Naive thymus-derived CD4-positive, alpha-beta T cell (primary cell): ENCODE measurements at regions not wholly inside any gene's neighbourhood (a gene's known extent, or its start where the extent isn't known, plus 50 kb on each side); places are given as distances from the start of the nearest gene placed in this dataset.

Source experiments
- ATAC-seq: fragments of 150-1000 bp; cut with Tn5 transposase; 2 replicates; pipeline ENCODE4 v1.10.0; 2021; ENCODE audit warnings: mild to moderate bottlenecking, moderate library complexity
- CTCF ChIA-PET: fragments of 350-600 bp; sonication (Branson Sonifier 250); formaldehyde crosslinking; loops from one replicate; lab custom pipeline; 2021; ENCODE audit warnings: antibody characterized with exemption; lab: Charles Lee
- POLR2A ChIA-PET: fragments of 350-600 bp; sonication (Branson Sonifier 250); formaldehyde crosslinking; loops from one replicate; lab custom pipeline; 2021; ENCODE audit warnings: antibody characterized with exemption, inconsistent platforms; lab: Charles Lee
- DNase-seq, 9 donors: peaks; one replicate each; pipeline versions ENCODE4 v3.0.0 to v3.0.0-alpha.2; 2020 to 2022; ENCODE audit warnings: mixed read lengths in 1 of 9
- H3K27ac ChIP-seq: one replicate; pipeline ENCODE4 v1.7.0; 2013; ENCODE audit warnings: mild to moderate bottlenecking, low read depth, low read length, moderate library complexity
- H3K27me3 ChIP-seq, 2 donors: one replicate each; pipeline ENCODE4 v1.7.0; 2013; ENCODE audit warnings: low read length in 2 of 2, mild to moderate bottlenecking in 2 of 2, moderate library complexity in 2 of 2; ENCODE audit not compliant: control insufficient read depth in 2 of 2, insufficient read depth in 2 of 2
- H3K36me3 ChIP-seq, 3 experiments: 1 replicate in 2 of 3; 2 replicates in 1 of 3; pipeline ENCODE4 v1.7.0; 2013; ENCODE audit warnings: low read length in 3 of 3, mild to moderate bottlenecking in 3 of 3, moderate library complexity in 1 of 3; ENCODE audit not compliant: insufficient read depth in 3 of 3, control insufficient read depth in 2 of 3
- H3K4me1 ChIP-seq, 2 donors: one replicate each; pipeline ENCODE4 v1.7.0; 2013; ENCODE audit warnings: low read length in 2 of 2, mild to moderate bottlenecking in 2 of 2, moderate library complexity in 1 of 2; ENCODE audit not compliant: control insufficient read depth in 2 of 2, insufficient read depth in 2 of 2
- H3K4me3 ChIP-seq: 2 replicates; pipeline ENCODE4 v1.7.0; 2013; ENCODE audit warnings: mild to moderate bottlenecking, low read length
- H3K9me3 ChIP-seq, 3 experiments: 1 replicate in 2 of 3; 2 replicates in 1 of 3; pipeline ENCODE4 v1.7.0; 2013; ENCODE audit warnings: low read length in 3 of 3; ENCODE audit not compliant: control insufficient read depth in 2 of 3
- H3K27ac Mint-ChIP-seq, 9 donors: one replicate each; pipeline ENCODE4 v1.8.0; 2020 to 2022; ENCODE audit warnings: mixed read lengths in 9 of 9, mild to moderate bottlenecking in 8 of 9, moderate library complexity in 5 of 9, inconsistent platforms in 2 of 9
- H3K27me3 Mint-ChIP-seq, 5 donors: one replicate each; pipeline ENCODE4 v1.8.0; 2021 to 2022; ENCODE audit warnings: mixed read lengths in 5 of 5, mild to moderate bottlenecking in 1 of 5
- H3K36me3 Mint-ChIP-seq, 5 donors: one replicate each; pipeline ENCODE4 v1.8.0; 2020 to 2022; ENCODE audit warnings: mixed read lengths in 5 of 5, mild to moderate bottlenecking in 3 of 5, inconsistent platforms in 1 of 5
- H3K4me1 Mint-ChIP-seq, 7 donors: one replicate each; pipeline ENCODE4 v1.8.0; 2020 to 2022; ENCODE audit warnings: mixed read lengths in 7 of 7, mild to moderate bottlenecking in 3 of 7, inconsistent platforms in 1 of 7
- H3K4me3 Mint-ChIP-seq, 10 donors: one replicate each; pipeline ENCODE4 v1.8.0; 2020 to 2022; ENCODE audit warnings: mild to moderate bottlenecking in 10 of 10, mixed read lengths in 10 of 10, moderate library complexity in 6 of 10, inconsistent platforms in 2 of 10
- H3K9me3 Mint-ChIP-seq, 11 donors: one replicate each; pipeline ENCODE4 v1.8.0; 2020 to 2022; ENCODE audit warnings: mixed read lengths in 11 of 11, mild to moderate bottlenecking in 4 of 11, inconsistent platforms in 1 of 11, moderate library complexity in 1 of 11
- intact Hi-C, 2 donors: fragments of 100-400 bp; cut with micrococcal nuclease; formaldehyde crosslinking; loops; one replicate each; pipeline ENCODE4 v1.15.1; 2023

DNA sequence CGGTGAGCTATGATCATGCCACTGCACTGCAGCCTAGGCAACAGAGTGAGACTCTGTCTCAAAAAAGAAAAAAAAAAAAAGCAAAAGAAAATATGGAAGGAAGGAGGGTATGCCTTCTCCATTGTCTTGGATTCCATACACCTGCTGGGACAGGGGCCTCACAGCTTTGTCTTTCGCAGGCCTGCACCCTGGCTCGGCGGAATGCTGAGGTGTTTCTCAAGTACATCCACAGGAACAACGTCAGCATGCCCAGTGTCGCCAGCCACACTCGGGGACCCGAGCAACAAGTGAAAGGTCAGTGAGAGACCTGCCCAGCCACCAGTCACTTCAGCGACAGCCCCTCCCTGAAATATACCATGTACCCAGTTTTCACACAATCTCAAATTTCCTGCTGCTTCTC is 288.5 kb upstream of the UMPS start:
- Mint-ChIP-seq H3K27me3 (peaks cover 4 to 15% (median 9%) of the 10 kb centered on the region in 5 donors), H3K9me3 (peaks cover 0 to 2% (median 0%) of the 10 kb centered on the region in 11 donors), H3K36me3 (no peaks in the 10 kb centered on the region), H3K4me1 (no peaks in the 10 kb centered on the region), H3K27ac (no peak overlapping the region), H3K4me3 (no peak overlapping the region)
- ChIA-PET POLR2A (no interaction called here), CTCF (no interaction called here)
- no peaks in the 10 kb centered on the region for H3K36me3 ChIP-seq
- H3K4me3 ChIP-seq, result no peak overlapping the region
- H3K4me1 ChIP-seq, result no peaks in the 10 kb centered on the region
- ATAC-seq (no peak), DNase-seq (no peak)
- no peak overlapping the region for H3K27ac ChIP-seq
- H3K9me3 ChIP-seq, result no peaks in the 10 kb centered on the region
- no peaks in the 10 kb centered on the region for H3K27me3 ChIP-seq
- intact Hi-C loops, result no loop called here

DNA sequence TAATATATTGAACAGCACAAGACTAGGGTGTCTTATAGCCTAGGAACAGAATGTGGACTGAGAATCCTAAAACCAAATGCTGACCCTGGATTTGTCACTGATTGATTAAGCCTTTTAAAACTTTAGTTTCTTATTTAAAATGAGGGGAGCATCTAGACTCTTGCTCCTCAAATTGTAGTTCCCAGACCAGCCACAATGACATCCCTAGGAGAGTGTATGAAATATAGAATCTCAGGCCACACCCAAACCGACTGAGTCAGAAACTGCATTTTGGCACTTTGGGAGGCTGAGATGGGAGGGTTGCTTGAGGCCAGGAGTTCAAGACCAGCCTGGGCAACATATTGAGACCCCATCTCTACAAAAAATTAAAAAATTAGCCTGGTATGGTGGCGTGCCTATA is 287.8 kb upstream of the UMPS start:
- H3K9me3 Mint-ChIP-seq, result peaks cover 0 to 2% (median 0%) of the 10 kb centered on the region in 11 donors
- H3K27me3 Mint-ChIP-seq, result peaks cover 4 to 16% (median 9%) of the 10 kb centered on the region in 5 donors
- H3K36me3 ChIP-seq, result no peaks in the 10 kb centered on the region
- ATAC-seq (no peak), DNase-seq (no peak)
- no peak overlapping the region for H3K4me3 Mint-ChIP-seq
- intact Hi-C loops, result no loop called here
- no peak overlapping the region for H3K4me3 ChIP-seq
- no peaks in the 10 kb centered on the region for H3K9me3 ChIP-seq
- CTCF ChIA-PET, result no interaction called here
- no peak overlapping the region for H3K27ac ChIP-seq
- H3K36me3 Mint-ChIP-seq, result no peaks in the 10 kb centered on the region
- H3K4me1 ChIP-seq, result no peaks in the 10 kb centered on the region
- H3K27ac Mint-ChIP-seq, result no peak overlapping the region
- POLR2A ChIA-PET, result no interaction called here
- no peaks in the 10 kb centered on the region for H3K27me3 ChIP-seq
- no peaks in the 10 kb centered on the region for H3K4me1 Mint-ChIP-seq

DNA sequence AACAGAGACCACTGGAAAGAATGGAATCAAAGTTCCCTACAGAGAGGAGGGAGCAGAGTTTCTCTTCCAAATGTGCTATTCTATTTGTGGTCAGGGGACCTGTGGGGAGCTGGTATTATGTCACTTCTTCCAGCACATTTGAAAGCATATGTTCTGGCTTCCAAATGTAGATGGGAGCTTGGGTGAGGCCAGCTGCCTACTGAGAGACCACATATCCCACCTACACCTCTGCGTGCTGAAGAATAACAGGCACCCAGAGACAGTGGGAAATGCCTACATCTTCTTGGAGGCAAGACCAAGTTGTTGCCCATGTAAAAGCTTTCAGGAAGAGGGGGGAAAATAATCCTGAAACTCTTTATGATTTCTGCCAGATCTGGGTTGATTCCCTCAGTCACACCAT is 286.8 kb upstream of the UMPS start:
- no peaks in the 10 kb centered on the region for H3K36me3 Mint-ChIP-seq
- H3K4me1 Mint-ChIP-seq, result no peaks in the 10 kb centered on the region
- ChIA-PET CTCF (no interaction called here), POLR2A (no interaction called here)
- peaks cover 0 to 2% (median 0%) of the 10 kb centered on the region in 11 donors for H3K9me3 Mint-ChIP-seq
- intact Hi-C loops, result no loop called here
- Histone ChIP-seq H3K4me1 (no peaks in the 10 kb centered on the region), H3K27ac (no peak overlapping the region), H3K9me3 (no peaks in the 10 kb centered on the region), H3K36me3 (no peaks in the 10 kb centered on the region), H3K27me3 (no peaks in the 10 kb centered on the region), H3K4me3 (no peak overlapping the region)
- no peak overlapping the region for H3K4me3 Mint-ChIP-seq
- ATAC-seq (no peak), DNase-seq (no peak)
- no peak overlapping the region for H3K27ac Mint-ChIP-seq
- H3K27me3 Mint-ChIP-seq, result peaks cover 5 to 23% (median 15%) of the 10 kb centered on the region in 5 donors

DNA sequence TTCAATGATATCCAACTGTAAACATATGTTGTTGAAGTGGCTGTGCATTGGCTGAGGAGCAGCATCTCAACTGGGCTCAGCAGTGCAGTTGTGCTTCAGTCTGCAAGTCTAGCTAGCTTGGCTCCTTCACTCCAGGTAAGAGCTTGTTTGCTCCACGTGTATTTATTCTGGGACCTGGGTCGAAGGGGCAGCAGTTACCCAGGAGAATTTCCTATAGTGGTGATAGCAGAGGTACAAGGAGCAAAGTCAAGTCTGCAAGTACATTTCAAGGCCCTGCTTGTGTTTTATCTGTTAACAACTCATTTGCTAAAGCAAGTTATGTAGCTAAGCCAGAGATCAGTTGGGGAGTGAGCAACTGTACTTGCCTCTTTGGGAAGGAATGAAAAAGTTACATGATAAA is 286.2 kb upstream of the UMPS start:
- intact Hi-C loops, result no loop called here
- peaks cover 0 to 2% (median 0%) of the 10 kb centered on the region in 11 donors for H3K9me3 Mint-ChIP-seq
- H3K27me3 Mint-ChIP-seq, result peaks cover 5 to 30% (median 19%) of the 10 kb centered on the region in 5 donors
- no peaks in the 10 kb centered on the region for H3K36me3 Mint-ChIP-seq
- H3K27ac Mint-ChIP-seq, result no peak overlapping the region
- no peaks in the 10 kb centered on the region for H3K27me3 ChIP-seq
- no peaks in the 10 kb centered on the region for H3K36me3 ChIP-seq
- no peaks in the 10 kb centered on the region for H3K4me1 ChIP-seq
- CTCF ChIA-PET, result no interaction called here
- no peaks in the 10 kb centered on the region for H3K4me1 Mint-ChIP-seq
- no peak for DNase-seq
- no peak overlapping the region for H3K4me3 ChIP-seq
- H3K9me3 ChIP-seq, result no peaks in the 10 kb centered on the region
- no peak overlapping the region for H3K4me3 Mint-ChIP-seq
- no peak overlapping the region for H3K27ac ChIP-seq
- no peak for ATAC-seq
- POLR2A ChIA-PET, result no interaction called here

DNA sequence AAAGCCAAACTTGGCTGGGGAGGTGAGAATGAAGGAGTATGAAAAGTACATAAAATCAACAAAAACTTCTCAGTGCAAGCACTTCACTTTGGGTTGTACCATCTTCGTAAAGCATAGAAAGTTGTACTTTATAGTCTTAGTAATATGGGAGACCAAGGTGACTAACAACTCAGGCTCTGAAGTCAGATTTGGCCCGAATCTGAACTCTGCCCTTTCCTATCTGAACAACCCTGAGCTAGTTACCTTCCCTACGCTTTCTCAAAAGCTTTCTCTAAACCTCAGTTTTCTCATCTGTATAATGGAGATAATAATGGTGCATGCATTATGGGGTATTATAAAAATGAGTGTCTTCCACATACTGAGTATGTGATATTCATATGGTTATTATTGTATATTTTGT is 285.4 kb upstream of the UMPS start:
- H3K9me3 Mint-ChIP-seq, result peaks cover 0 to 2% (median 0%) of the 10 kb centered on the region in 11 donors
- ChIA-PET POLR2A (no interaction called here), CTCF (no interaction called here)
- no peak for DNase-seq
- Histone ChIP-seq H3K27me3 (no peaks in the 10 kb centered on the region), H3K36me3 (no peaks in the 10 kb centered on the region), H3K27ac (no peak overlapping the region), H3K9me3 (no peaks in the 10 kb centered on the region), H3K4me3 (no peak overlapping the region), H3K4me1 (no peaks in the 10 kb centered on the region)
- intact Hi-C loops, result no loop called here
- no peak for ATAC-seq
- H3K27ac Mint-ChIP-seq, result no peak overlapping the region
- no peak overlapping the region for H3K4me3 Mint-ChIP-seq
- peaks cover 5 to 32% (median 19%) of the 10 kb centered on the region in 5 donors for H3K27me3 Mint-ChIP-seq
- H3K36me3 Mint-ChIP-seq, result no peaks in the 10 kb centered on the region
- H3K4me1 Mint-ChIP-seq, result no peaks in the 10 kb centered on the region

DNA sequence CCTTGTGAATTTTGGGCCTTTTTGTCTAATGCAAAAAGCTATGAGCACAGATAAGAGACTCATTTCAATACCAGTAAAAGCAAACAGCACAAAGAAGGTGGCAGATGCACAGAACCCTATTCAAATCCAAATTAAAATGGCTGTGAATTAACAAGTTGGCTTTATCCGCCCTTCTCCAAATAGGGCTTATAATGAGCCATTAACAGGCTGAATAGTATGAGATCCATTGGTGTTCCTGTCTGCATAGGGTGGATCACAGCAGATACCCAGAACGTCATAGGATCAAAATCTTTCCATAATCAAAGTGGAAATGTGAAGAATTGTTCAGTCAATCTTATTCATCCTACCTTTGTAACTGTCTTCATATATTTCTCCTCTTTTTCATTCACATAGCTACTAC is 282.4 kb upstream of the UMPS start:
- H3K4me3 Mint-ChIP-seq, result no peak overlapping the region
- Histone ChIP-seq H3K36me3 (no peaks in the 10 kb centered on the region), H3K9me3 (no peaks in the 10 kb centered on the region), H3K27ac (no peak overlapping the region), H3K4me3 (no peak overlapping the region), H3K4me1 (no peaks in the 10 kb centered on the region), H3K27me3 (no peaks in the 10 kb centered on the region)
- ChIA-PET CTCF (no interaction called here), POLR2A (no interaction called here)
- DNase-seq, result no peak
- ATAC-seq, result no peak
- H3K27ac Mint-ChIP-seq, result no peak overlapping the region
- H3K27me3 Mint-ChIP-seq, result peaks cover 0 to 23% (median 14%) of the 10 kb centered on the region in 5 donors
- H3K36me3 Mint-ChIP-seq, result no peaks in the 10 kb centered on the region
- H3K9me3 Mint-ChIP-seq, result peaks cover 0 to 8% (median 0%) of the 10 kb centered on the region in 11 donors
- no peaks in the 10 kb centered on the region for H3K4me1 Mint-ChIP-seq
- intact Hi-C loops, result no loop called here

DNA sequence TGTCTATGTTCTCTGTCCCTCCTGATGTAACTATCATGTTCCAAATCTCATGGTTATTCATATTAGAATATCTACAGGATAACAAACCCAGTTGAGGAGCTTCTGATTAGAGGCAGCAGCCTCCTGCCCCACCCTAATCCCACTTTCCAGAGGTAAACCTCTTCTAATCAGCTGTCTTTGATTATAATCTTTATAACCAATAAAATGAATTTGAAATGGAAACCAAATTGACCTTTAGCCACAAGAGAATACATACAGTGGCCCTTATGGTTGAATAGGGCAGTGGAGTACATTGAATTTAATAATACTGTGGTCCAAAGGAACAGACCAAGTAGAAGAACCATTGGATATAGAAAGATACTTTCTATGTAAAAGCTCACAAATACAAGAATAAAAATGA is 281.3 kb upstream of the UMPS start:
- Histone ChIP-seq H3K4me3 (no peak overlapping the region), H3K27ac (no peak overlapping the region), H3K36me3 (no peaks in the 10 kb centered on the region), H3K27me3 (no peaks in the 10 kb centered on the region), H3K9me3 (no peaks in the 10 kb centered on the region), H3K4me1 (no peaks in the 10 kb centered on the region)
- H3K4me1 Mint-ChIP-seq, result no peaks in the 10 kb centered on the region
- intact Hi-C loops, result no loop called here
- no peak overlapping the region for H3K4me3 Mint-ChIP-seq
- ATAC-seq, result no peak
- ChIA-PET POLR2A (no interaction called here), CTCF (no interaction called here)
- no peak for DNase-seq
- H3K36me3 Mint-ChIP-seq, result no peaks in the 10 kb centered on the region
- H3K9me3 Mint-ChIP-seq, result peaks cover 0 to 8% (median 0%) of the 10 kb centered on the region in 11 donors
- H3K27me3 Mint-ChIP-seq, result peaks cover 0 to 31% (median 19%) of the 10 kb centered on the region in 5 donors
- H3K27ac Mint-ChIP-seq, result no peak overlapping the region
